MM.1S (cell line): ENCODE measurements at regions not wholly inside any gene's neighbourhood (a gene's known extent, or its start where the extent isn't known, plus 50 kb on each side); places are given as distances from the start of the nearest gene placed in this dataset.

Experiments
- CTCF ChIP-seq: fragments of 300-600 bp; sonication (generic); IDR thresholded peaks from 2 replicates; pipeline ENCODE4 v1.5.1; 2016; ENCODE audit warnings: antibody characterized with exemption, low read length, mixed read lengths
- EZH2 ChIP-seq: fragments of 300-600 bp; sonication (generic); optimal IDR thresholded peaks from 2 replicates; pipeline ENCODE3; 2017; ENCODE audit warnings: low read depth, mild to moderate bottlenecking, antibody characterized with exemption, low read length, mixed read lengths
- EZH2phosphoT487 ChIP-seq: fragments of 300-600 bp; sonication (generic); IDR thresholded peaks from 2 replicates; pipeline ENCODE4 v1.6.1; 2018; ENCODE audit warnings: antibody characterized with exemption, low read length

GRCh38 chr3:106014971-106015370 lies 146.2 kb upstream of the CBLB start:
- TF ChIP-seq CTCF = no peak
- no peak for TF ChIP-seq EZH2phosphoT487
- TF ChIP-seq EZH2 = no peak
